GM19328 (cell line): ENCODE measurements at regions not wholly inside any gene's neighbourhood (a gene's known extent, or its start where the extent isn't known, plus 50 kb on each side); places are given as distances from the start of the nearest gene placed in this dataset.
"Not testable (repeated sequence)": the region's sequence is repeated elsewhere in the genome, so short reads cannot be mapped to it uniquely, and the experiment has no call there.

Experiments used
- ATAC-seq: cut with Tn5 transposase; IDR thresholded peaks from one replicate; pipeline ENCODE4 v1.9.1; 2021; ENCODE audit warnings: mild to moderate bottlenecking, moderate library complexity; ENCODE audit not compliant: unreplicated experiment

- ATAC-seq: no peak
Observed at GRCh38 chr1:80305466-80305865, 1298.9 kb upstream of the ADGRL4 start.

DNA sequence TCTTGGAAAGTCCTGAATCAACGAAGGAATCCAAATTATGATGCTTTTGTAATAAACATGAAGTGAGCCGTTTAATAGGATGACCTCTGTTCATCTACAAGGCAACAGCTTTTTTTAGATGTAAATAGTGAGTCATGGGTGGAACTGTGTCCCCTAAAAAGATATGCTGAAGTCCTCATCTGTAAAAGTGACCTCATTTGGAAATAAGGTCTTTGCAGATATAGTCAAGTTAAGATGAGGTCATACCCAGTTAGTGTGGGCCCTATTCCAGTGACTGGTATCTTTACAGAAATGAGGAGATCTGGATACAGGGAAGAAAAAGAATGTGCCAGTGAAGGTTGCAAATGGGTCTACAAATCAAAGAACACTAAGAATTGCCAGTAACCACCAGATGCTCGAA, 1287.3 kb upstream of the ADGRL4 start:
- ATAC-seq: no peak

DNA sequence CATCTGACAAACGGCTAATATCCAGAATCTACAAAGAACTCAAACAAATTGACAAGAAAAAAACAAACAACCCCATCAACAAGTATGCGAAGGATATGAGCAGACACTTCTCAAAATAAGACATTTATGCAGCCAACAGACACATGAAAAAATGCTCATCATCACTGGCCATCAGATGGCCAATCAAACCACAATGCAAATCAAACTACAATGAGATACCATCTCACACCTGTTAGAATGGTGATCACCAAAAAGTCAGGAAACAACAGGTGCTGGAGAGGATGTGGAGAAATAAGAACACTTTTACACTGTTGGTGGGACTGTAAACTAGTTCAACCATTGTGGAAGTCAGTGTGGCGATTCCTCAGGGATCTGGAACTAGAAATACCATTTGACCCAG, 1282.2 kb upstream of the ADGRL4 start:
- not testable (repeated sequence) for ATAC-seq

- ATAC-seq: no peak
Observed at GRCh38 chr1:80282536-80282935, 1276.0 kb upstream of the ADGRL4 start.

GRCh38 chr1:80278936-80279335, 1272.4 kb upstream of the ADGRL4 start:
- no peak for ATAC-seq

GRCh38 chr1:80274256-80274655, 1267.7 kb upstream of the ADGRL4 start:
- ATAC-seq: no peak

DNA sequence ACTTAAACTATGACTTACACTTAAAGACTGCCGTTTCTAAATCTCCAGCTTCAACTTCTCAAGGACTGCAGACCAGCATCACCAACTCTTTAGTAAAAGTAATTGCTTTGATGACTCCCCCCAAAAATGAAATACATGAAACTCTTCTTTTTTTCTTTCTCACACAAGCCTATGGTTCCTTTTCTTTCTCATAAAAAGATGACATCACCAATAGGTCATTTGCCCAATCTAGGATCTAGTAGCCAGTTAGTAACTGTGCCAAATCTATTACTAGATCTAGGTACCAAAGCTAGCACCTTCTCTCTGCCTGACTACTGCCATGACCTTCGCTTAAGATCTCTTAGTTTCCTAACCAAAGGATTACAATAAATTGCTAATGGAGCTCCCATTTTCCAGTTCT, 1266.0 kb upstream of the ADGRL4 start:
- ATAC-seq: no peak

GRCh38 chr1:80258659-80259058, 1252.1 kb upstream of the ADGRL4 start:
- ATAC-seq: no peak

- no peak for ATAC-seq
Observed at GRCh38 chr1:80251591-80251990, 1245.1 kb upstream of the ADGRL4 start.

DNA sequence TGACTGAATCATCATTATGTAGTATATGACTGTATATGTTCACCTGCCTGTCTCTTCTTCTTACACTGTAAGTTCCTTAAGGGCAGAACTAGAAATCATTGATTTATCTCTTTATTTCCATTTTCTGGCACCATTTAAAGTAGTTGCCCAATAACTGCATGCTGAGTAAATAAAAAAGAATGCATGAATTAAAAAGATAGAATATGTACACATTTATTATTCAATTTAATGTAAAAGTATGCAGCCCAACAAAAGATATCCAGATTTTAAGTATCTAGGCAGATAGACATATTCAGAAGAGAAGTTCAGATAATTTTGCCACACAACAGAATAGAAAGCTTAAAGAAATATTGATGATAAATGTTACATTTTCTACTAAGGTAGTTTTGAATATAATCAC, 1244.6 kb upstream of the ADGRL4 start:
- ATAC-seq: no peak

DNA sequence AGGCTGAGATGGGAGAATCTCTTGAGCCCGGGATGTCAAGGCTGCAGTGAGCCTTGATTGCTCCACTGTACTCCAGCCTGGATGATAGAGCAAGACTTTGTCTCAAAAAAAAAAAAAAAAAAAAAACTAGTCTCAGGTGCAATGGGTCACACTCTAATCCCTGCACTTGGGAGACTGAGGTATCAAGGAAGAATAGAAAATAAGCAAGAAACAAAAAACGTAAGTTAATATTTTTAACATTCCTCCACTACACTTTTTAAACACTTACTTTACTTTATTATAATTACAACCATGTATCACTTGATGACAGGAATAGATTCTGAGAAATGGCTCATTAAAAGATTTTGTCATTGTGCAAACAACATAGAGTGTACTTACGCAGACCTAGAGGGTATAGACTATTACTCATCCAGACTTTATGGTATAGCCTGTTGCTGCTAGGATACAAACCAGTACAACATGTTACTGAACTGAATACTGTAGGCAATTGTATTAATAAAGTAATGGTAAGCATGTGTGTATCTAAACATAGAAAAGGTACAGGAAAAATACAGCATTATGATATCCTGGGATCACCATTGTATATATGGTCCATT, 1244.1 kb upstream of the ADGRL4 start:
- ATAC-seq: no peak

DNA sequence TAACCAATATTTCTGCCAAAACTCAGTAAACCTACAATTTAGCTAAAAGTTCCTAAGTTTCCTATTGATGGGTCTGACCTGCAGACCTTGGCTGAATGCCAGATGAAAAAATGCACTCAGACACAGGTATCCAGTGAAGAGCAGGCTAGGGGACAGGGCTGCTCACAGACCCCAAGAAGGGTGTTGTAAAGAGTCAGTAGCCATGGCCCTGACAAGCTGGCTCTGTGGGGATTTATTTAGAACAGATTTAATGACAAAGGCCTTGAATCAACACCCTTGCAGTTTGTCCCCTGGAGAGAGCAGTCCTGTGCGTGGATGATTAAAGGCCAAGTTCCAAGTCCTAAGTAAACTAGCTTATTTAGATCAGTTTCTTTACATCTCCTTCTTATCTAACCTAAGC, 1243.2 kb upstream of the ADGRL4 start:
- no peak for ATAC-seq

DNA sequence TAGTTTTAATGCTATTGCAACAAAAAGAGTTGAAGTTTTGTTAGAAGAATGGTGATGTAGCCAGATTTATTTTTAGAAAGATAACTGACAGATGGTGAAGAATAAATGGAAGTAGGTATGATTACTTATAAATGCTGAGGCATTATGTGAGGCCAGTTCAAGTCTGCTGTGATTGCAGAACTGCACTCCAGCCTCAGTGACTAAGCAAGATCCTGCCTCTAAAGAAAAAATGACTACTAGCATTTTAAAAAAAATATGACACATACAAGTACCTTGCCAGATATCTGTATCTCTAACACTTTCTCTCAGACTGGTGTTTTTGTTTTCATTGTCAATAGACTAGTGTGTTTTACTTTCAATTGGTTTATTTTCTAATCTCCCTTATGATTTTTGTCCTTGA, 1242.4 kb upstream of the ADGRL4 start:
- no peak for ATAC-seq

- ATAC-seq: no peak
Observed at GRCh38 chr1:80245813-80246212, 1239.3 kb upstream of the ADGRL4 start.

- no peak for ATAC-seq
Observed at GRCh38 chr1:80244372-80244771, 1237.8 kb upstream of the ADGRL4 start.

GRCh38 chr1:80241566-80241965, 1235.0 kb upstream of the ADGRL4 start:
- ATAC-seq: no peak

- ATAC-seq: no peak
Observed at GRCh38 chr1:80225510-80225909, 1219.0 kb upstream of the ADGRL4 start.

- ATAC-seq: no peak
Observed at GRCh38 chr1:80221319-80221718, 1214.8 kb upstream of the ADGRL4 start.

GRCh38 chr1:80218112-80218511, 1211.6 kb upstream of the ADGRL4 start:
- ATAC-seq: peak; percentile 77

- ATAC-seq: no peak
Observed at GRCh38 chr1:80217377-80217986, 1211.0 kb upstream of the ADGRL4 start.

GRCh38 chr1:80214888-80215540, 1208.5 kb upstream of the ADGRL4 start:
- no peak for ATAC-seq

DNA sequence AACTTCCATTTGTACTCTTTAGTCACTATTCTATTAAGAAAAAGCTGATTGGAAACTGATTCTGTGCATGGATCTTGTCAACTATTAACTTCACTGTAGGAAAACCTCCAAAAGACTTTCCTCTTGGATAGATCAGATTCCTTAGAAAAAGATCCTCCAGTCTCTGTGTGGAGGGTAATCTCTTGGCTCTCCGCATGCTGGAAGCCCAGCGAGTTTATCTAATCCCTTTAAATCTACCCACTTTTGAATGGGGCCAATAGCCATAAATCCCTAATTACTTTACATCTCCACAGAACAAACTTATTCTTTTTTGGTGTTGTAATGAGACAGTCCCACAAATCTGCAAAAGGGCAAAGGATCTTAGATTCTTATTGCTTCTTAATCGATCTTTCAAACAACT, 1206.4 kb upstream of the ADGRL4 start:
- no peak for ATAC-seq
